Breast epithelium (tissue), 4 donors: ENCODE measurements at regions not wholly inside any gene's neighbourhood (a gene's known extent, or its start where the extent isn't known, plus 50 kb on each side); places are given as distances from the start of the nearest gene placed in this dataset.

Experiments
- DNase-seq, 2 donors: peaks; one replicate each; pipeline ENCODE4 v3.0.0-alpha.2; 2019; ENCODE audit warnings: low spot score in 2 of 2
- H3K27ac ChIP-seq, 2 donors: fragments of 200-600 bp; sonication (generic) in 1 of 2; one replicate each; pipeline ENCODE4 v1.5.1; 2016 to 2019; ENCODE audit warnings: mild to moderate bottlenecking in 1 of 2
- H3K27me3 ChIP-seq, 2 donors: fragments of 200-600 bp; sonication (generic) in 1 of 2; one replicate each; pipeline versions ENCODE4 v1.5.1 to v1.6.0; 2017 to 2019; ENCODE audit warnings: control low read depth in 1 of 2, mild to moderate bottlenecking in 1 of 2
- H3K36me3 ChIP-seq: fragments of 200-600 bp; one replicate; pipeline ENCODE4 v1.5.1; 2019
- H3K4me1 ChIP-seq, 2 donors: fragments of 200-600 bp; sonication (generic); one replicate each; pipeline ENCODE4 v1.5.1; 2016 to 2019; ENCODE audit warnings: control low read depth in 1 of 2
- H3K4me3 ChIP-seq, 3 donors: fragments of 200-600 bp; sonication (generic); 1 replicate in 2 of 3; 2 replicates in 1 of 3; pipeline ENCODE4 v1.5.1; 2016 to 2019; ENCODE audit warnings: mild to moderate bottlenecking in 3 of 3, moderate library complexity in 2 of 3
- H3K9me3 ChIP-seq, 2 donors: fragments of 200-600 bp; sonication (generic) in 1 of 2; one replicate each; pipeline ENCODE4 v1.5.1; 2016 to 2019; ENCODE audit warnings: control low read depth in 1 of 2
- CTCF ChIP-seq, 3 donors: fragments of 450-650 bp; IDR thresholded peaks; one replicate each; pipeline ENCODE4 v1.5.1; 2016 to 2017; ENCODE audit warnings: antibody characterized with exemption in 3 of 3, mild to moderate bottlenecking in 3 of 3, moderate library complexity in 3 of 3
- POLR2A ChIP-seq: fragments of 450-650 bp; IDR thresholded peaks from one replicate; pipeline ENCODE4 v1.6.1; 2016; ENCODE audit warnings: antibody characterized with exemption, mild to moderate bottlenecking, moderate library complexity
- POLR2AphosphoS5 ChIP-seq, 3 donors: sonication (generic); formaldehyde crosslinking; IDR thresholded peaks; one replicate each; pipeline ENCODE4 v1.6.1; 2017; ENCODE audit warnings: antibody characterized with exemption in 3 of 3
- intact Hi-C: fragments of 100-400 bp; cut with DNase I; formaldehyde crosslinking; loops from one replicate; pipeline ENCODE4 v1.15.1; 2023; ENCODE audit warnings: low total_unique reads

- H3K4me1 ChIP-seq = no peaks in the 10 kb centered on the region
- TF ChIP-seq POLR2A = no peak
- TF ChIP-seq CTCF (IDR thresholded peaks at IDR 0.05) = no peak
- no peak for TF ChIP-seq POLR2AphosphoS5 (IDR thresholded peaks at IDR 0.05)
- H3K27ac ChIP-seq = no peak overlapping the region
- DNase-seq = no peak
- no peak overlapping the region for H3K4me3 ChIP-seq
- intact Hi-C loops = no loop called here
- peaks cover 9 to 18% of the 10 kb centered on the region in 2 donors for H3K9me3 ChIP-seq
- no peaks in the 10 kb centered on the region for H3K36me3 ChIP-seq
- H3K27me3 ChIP-seq = no peaks in the 10 kb centered on the region
Observed at GRCh38 chr12:127176804-127177203, 1090.2 kb upstream of the TMEM132C start.

DNA sequence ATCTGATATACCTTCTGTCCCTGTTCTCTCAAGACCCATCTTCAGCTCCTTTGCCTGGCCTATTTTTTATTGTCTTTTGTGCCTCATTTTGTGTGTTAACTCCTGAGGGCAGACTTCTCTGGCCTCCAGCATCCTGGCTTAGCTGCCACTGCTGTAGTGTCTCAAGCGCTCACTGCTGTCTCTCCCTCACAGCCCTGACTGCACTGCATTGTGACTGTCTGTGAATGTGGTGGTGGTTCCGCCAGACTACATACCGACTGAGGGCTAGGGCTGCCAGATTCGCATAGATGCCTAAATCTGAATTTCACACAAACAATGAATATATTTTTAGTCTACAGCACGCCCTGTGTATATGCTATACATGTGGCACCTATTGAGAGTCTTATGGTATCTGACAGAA, 1088.9 kb upstream of the TMEM132C start:
- intact Hi-C loops = no loop called here
- no peak for DNase-seq
- Histone ChIP-seq H3K36me3 (no peaks in the 10 kb centered on the region), H3K4me1 (no peaks in the 10 kb centered on the region), H3K9me3 (peaks cover 9 to 18% of the 10 kb centered on the region in 2 donors), H3K27me3 (no peaks in the 10 kb centered on the region), H3K27ac (no peak overlapping the region), H3K4me3 (no peak overlapping the region)
- TF ChIP-seq CTCF (IDR thresholded peaks at IDR 0.05) (no peak), POLR2AphosphoS5 (IDR thresholded peaks at IDR 0.05) (no peak), POLR2A (no peak)

DNA sequence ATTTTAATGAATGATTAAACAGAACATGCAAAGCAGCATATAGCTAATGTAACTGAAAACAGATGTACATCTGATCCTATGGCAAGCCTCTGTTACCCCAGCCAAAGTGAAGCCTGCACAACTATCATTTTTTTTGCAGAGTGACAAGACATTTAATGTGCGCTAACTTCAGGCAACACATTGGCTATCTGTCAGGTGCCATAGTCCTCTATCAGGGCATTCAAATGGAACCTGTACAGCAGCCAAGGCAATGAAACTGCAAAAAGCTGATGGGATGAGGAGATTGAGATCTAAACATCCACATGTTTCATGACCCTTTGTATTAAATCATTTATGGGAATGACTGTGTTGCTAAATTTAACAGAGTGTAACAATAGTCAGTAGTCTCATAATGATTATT, 1088.5 kb upstream of the TMEM132C start:
- Histone ChIP-seq H3K4me3 (no peak overlapping the region), H3K27ac (no peak overlapping the region), H3K9me3 (peaks cover 9 to 18% of the 10 kb centered on the region in 2 donors), H3K27me3 (no peaks in the 10 kb centered on the region), H3K4me1 (no peaks in the 10 kb centered on the region), H3K36me3 (no peaks in the 10 kb centered on the region)
- intact Hi-C loops = no loop called here
- no peak for DNase-seq
- TF ChIP-seq CTCF (IDR thresholded peaks at IDR 0.05) (no peak), POLR2AphosphoS5 (IDR thresholded peaks at IDR 0.05) (no peak), POLR2A (no peak)

- TF ChIP-seq CTCF (IDR thresholded peaks at IDR 0.05) = no peak
- TF ChIP-seq POLR2A = no peak
- H3K9me3 ChIP-seq = peaks cover 9 to 18% of the 10 kb centered on the region in 2 donors
- H3K27ac ChIP-seq = no peak overlapping the region
- H3K27me3 ChIP-seq = no peaks in the 10 kb centered on the region
- no peaks in the 10 kb centered on the region for H3K36me3 ChIP-seq
- DNase-seq = no peak
- H3K4me1 ChIP-seq = no peaks in the 10 kb centered on the region
- H3K4me3 ChIP-seq = no peak overlapping the region
- intact Hi-C loops = no loop called here
Observed at GRCh38 chr12:127179176-127179575, 1087.8 kb upstream of the TMEM132C start.

DNA sequence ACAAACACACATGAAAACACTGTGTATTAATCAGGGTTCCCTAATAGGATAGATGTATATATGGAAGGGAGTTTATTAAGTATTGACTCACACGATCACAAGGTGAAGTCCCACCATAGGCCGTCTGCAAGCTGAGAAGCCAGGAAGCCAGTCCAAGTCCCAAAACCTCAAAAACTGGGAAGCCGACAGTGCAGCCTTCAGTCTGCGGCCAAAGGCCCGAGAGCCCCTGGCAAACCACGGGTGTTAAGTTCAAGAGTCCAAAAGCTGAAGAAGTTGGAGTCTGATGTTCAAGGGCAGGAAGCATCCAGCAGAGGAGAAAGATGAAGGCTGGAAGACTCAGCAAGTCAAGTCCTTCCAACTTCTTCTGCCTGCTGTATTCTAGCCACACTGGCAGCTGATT, 1085.0 kb upstream of the TMEM132C start:
- Histone ChIP-seq H3K4me1 (no peaks in the 10 kb centered on the region), H3K9me3 (peaks cover 1 to 12% of the 10 kb centered on the region in 2 donors), H3K4me3 (peak overlapping the region in 1 of 3 donors; percentile 14), H3K27ac (no peak overlapping the region), H3K27me3 (no peaks in the 10 kb centered on the region), H3K36me3 (no peaks in the 10 kb centered on the region)
- TF ChIP-seq POLR2A = no peak
- no peak for TF ChIP-seq CTCF (IDR thresholded peaks at IDR 0.05)
- no peak for TF ChIP-seq POLR2AphosphoS5 (IDR thresholded peaks at IDR 0.05)
- intact Hi-C loops = no loop called here
- DNase-seq = no peak
